Mesendoderm (in vitro differentiated cells): ENCODE measurements at regions not wholly inside any gene's neighbourhood (a gene's known extent, or its start where the extent isn't known, plus 50 kb on each side); places are given as distances from the start of the nearest gene placed in this dataset.

Experiments used
- DNase-seq: peaks from one replicate; pipeline ENCODE4 v3.0.0; 2013
- H2AK5ac ChIP-seq: 2 replicates; pipeline ENCODE4 v1.6.1; 2013; ENCODE audit warnings: low read length, inconsistent platforms
- H2BK120ac ChIP-seq: 2 replicates; pipeline ENCODE4 v1.6.1; 2013; ENCODE audit warnings: low read depth, mild to moderate bottlenecking, low read length, moderate library complexity, mixed read lengths
- H2BK15ac ChIP-seq: replicated peaks from 2 replicates; pipeline ENCODE4 v1.6.1; 2013; ENCODE audit warnings: low read depth, mild to moderate bottlenecking, moderate library complexity
- H2BK5ac ChIP-seq: 2 replicates; pipeline ENCODE4 v1.6.1; 2013; ENCODE audit warnings: low read length, inconsistent platforms
- H3K18ac ChIP-seq: 2 replicates; pipeline ENCODE4 v1.6.1; 2013; ENCODE audit warnings: mild to moderate bottlenecking, low read length, mixed read lengths
- H3K23ac ChIP-seq: one replicate; pipeline ENCODE4 v1.6.1; 2013; ENCODE audit warnings: low read length
- H3K27ac ChIP-seq: 2 replicates; pipeline ENCODE4 v1.5.1; 2013; ENCODE audit warnings: low read depth, mild to moderate bottlenecking, inconsistent platforms, low read length, moderate library complexity
- H3K27me3 ChIP-seq: 2 replicates; pipeline ENCODE4 v1.6.1; 2013; ENCODE audit warnings: low read length, control low read depth, mild to moderate bottlenecking, inconsistent platforms; ENCODE audit not compliant: insufficient read depth, poor library complexity
- H3K36me3 ChIP-seq: 2 replicates; pipeline ENCODE4 v1.6.1; 2013; ENCODE audit warnings: low read length, inconsistent platforms; ENCODE audit not compliant: control insufficient read depth, insufficient read depth
- H3K4ac ChIP-seq: one replicate; pipeline ENCODE4 v1.6.1; 2013; ENCODE audit warnings: low read depth, mild to moderate bottlenecking, low read length, moderate library complexity
- H3K4me1 ChIP-seq: 2 replicates; pipeline ENCODE4 v1.6.1; 2013; ENCODE audit warnings: low read depth, low read length, inconsistent platforms; ENCODE audit not compliant: control insufficient read depth
- H3K4me2 ChIP-seq: 2 replicates; pipeline ENCODE4 v1.6.1; 2013; ENCODE audit warnings: low read length
- H3K4me3 ChIP-seq: 2 replicates; pipeline ENCODE4 v1.5.1; 2013; ENCODE audit warnings: mild to moderate bottlenecking, low read length
- H3K56ac ChIP-seq: one replicate; pipeline ENCODE4 v1.6.1; 2013; ENCODE audit warnings: low read length
- H3K79me1 ChIP-seq: 2 replicates; pipeline ENCODE4 v1.6.1; 2013; ENCODE audit warnings: low read length, inconsistent platforms
- H3K79me2 ChIP-seq: 2 replicates; pipeline ENCODE4 v1.6.1; 2013; ENCODE audit warnings: mild to moderate bottlenecking, low read length; ENCODE audit not compliant: control insufficient read depth, insufficient read depth
- H3K9ac ChIP-seq: 2 replicates; pipeline ENCODE4 v1.6.1; 2013; ENCODE audit warnings: low read length, inconsistent platforms
- H4K5ac ChIP-seq: one replicate; pipeline ENCODE4 v1.6.1; 2013; ENCODE audit warnings: low read length
- H4K8ac ChIP-seq: one replicate; pipeline ENCODE4 v1.6.1; 2013; ENCODE audit warnings: low read depth, mild to moderate bottlenecking, control low read depth, low read length, moderate library complexity
- WGBS: extraction: QIAGEN DNeasy Blood & Tissue Kit; methylation state at CpG from one replicate; pipeline ENCODE4 v1.1.7; 2013; ENCODE audit warnings: low lambda C conversion rate, missing lambda C conversion rate; ENCODE audit not compliant: insufficient coverage; ENCODE audit errors: extremely low coverage; 5-methylcytosine and 5-hydroxymethylcytosine counted together

DNA sequence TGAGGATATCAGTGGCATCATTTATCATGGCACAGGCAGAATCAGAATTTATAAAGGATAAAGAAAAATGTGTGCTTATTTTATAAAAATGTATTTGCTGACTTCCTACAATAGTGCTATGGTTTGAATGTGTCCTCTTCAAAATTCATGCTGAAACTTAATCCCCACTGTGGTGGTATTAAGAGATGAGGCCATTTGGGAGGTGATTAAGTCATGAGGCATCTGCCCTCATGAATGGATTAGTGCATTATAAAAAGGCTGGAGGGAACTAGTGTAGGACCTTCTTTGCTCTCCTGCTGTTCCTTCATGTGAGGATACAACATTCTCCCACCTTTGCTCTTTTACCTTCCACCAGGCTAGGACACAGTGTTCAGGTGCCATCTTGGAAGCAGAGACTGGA is 212.8 kb downstream of the RFC3 start:
- Histone ChIP-seq H3K79me2 (no peaks in the 10 kb centered on the region), H3K27ac (no peak overlapping the region), H4K5ac (no peak overlapping the region), H2BK120ac (no peak overlapping the region), H3K18ac (no peak overlapping the region), H3K79me1 (no peaks in the 10 kb centered on the region), H2AK5ac (no peak overlapping the region), H3K4me2 (no peak overlapping the region), H3K4me1 (no peaks in the 10 kb centered on the region), H2BK5ac (no peak overlapping the region), H3K27me3 (no peaks in the 10 kb centered on the region), H3K56ac (no peak overlapping the region), H4K8ac (no peak overlapping the region), H3K4ac (no peak overlapping the region), H3K9ac (no peak overlapping the region), H2BK15ac (no peak overlapping the region), H3K23ac (no peak overlapping the region), H3K4me3 (no peak overlapping the region), H3K36me3 (no peaks in the 10 kb centered on the region)
- DNase-seq: no peak

DNA sequence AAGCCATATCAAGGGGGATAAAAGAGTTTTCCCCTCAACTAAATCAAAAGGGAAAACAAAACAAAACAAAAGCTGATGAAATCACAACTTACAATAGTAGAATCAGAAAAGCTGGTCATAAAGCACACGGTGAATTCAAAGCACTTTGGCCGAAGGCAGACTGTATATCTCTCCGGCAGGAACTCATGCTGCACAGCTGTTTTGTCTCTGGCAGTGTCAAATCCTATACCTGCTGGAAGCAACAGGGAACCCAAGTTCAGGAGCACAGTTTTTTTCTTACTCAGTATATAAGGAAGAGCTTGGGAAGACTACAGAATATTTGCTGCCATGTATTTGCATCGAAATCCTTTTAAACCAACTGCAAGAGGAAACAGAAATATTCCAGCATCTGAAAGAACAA is 213.7 kb downstream of the RFC3 start:
- Histone ChIP-seq H3K23ac (no peak overlapping the region), H3K4me2 (no peak overlapping the region), H3K56ac (no peak overlapping the region), H3K4me1 (no peaks in the 10 kb centered on the region), H4K5ac (no peak overlapping the region), H3K79me2 (no peaks in the 10 kb centered on the region), H3K27me3 (no peaks in the 10 kb centered on the region), H3K9ac (no peak overlapping the region), H4K8ac (no peak overlapping the region), H2BK120ac (no peak overlapping the region), H2BK5ac (no peak overlapping the region), H3K18ac (no peak overlapping the region), H2AK5ac (no peak overlapping the region), H3K4ac (no peak overlapping the region), H3K79me1 (no peaks in the 10 kb centered on the region), H3K27ac (no peak overlapping the region), H2BK15ac (no peak overlapping the region), H3K36me3 (no peaks in the 10 kb centered on the region), H3K4me3 (no peak overlapping the region)
- WGBS: no CpG with 5 or more reads among the region's 4 CpGs
- no peak for DNase-seq

DNA sequence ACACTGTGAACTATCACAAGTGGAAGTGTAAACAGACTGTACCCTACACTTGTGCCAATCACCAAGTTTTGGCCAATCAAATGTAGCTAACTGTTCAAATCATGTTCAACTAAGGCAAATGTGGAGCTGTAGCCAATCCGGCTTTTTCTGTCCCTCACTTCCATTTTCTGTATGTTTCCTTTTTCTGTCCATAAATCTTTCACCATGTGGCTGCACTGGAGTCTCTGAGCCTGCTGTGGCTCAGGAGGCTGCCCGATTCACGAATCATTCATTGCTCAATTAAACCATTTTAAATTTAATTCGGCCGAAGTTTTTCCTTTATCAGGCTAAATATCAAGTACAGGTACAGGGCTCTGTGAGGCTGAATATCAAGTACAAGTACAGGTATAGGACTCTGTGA is 216.5 kb downstream of the RFC3 start:
- H3K4ac ChIP-seq: no peak overlapping the region
- H4K5ac ChIP-seq: no peak overlapping the region
- no peaks in the 10 kb centered on the region for H3K4me1 ChIP-seq
- H3K18ac ChIP-seq: no peak overlapping the region
- no peak overlapping the region for H4K8ac ChIP-seq
- no peak overlapping the region for H3K9ac ChIP-seq
- no peak overlapping the region for H2BK5ac ChIP-seq
- H3K27me3 ChIP-seq: no peaks in the 10 kb centered on the region
- no peaks in the 10 kb centered on the region for H3K79me1 ChIP-seq
- H2BK15ac ChIP-seq: no peak overlapping the region
- no peak overlapping the region for H2AK5ac ChIP-seq
- no peak overlapping the region for H3K4me3 ChIP-seq
- WGBS: no CpG with 5 or more reads among the region's 5 CpGs
- H3K36me3 ChIP-seq: no peaks in the 10 kb centered on the region
- no peak overlapping the region for H3K4me2 ChIP-seq
- no peak overlapping the region for H3K23ac ChIP-seq
- no peak overlapping the region for H3K27ac ChIP-seq
- no peak for DNase-seq
- no peak overlapping the region for H2BK120ac ChIP-seq
- no peaks in the 10 kb centered on the region for H3K79me2 ChIP-seq
- H3K56ac ChIP-seq: no peak overlapping the region

DNA sequence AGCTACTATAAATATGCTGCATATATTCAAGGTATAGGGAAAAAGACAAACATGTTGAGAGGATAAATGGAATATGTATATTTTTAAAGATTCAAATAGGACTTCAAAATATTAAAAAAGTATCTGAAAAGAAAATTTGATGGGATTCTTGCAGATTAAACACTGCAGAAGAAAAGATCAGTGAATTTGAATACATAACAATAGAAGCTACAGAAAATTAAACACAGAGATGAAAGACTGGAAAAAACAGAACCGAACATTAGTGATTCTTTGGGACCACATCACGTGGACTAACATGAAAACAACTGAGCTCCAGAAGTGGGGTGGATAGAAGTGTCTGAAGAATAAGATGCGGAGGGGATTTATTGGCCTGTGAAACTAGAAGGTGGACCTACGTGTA is 217.2 kb downstream of the RFC3 start:
- Histone ChIP-seq H3K4ac (no peak overlapping the region), H3K18ac (no peak overlapping the region), H4K5ac (no peak overlapping the region), H3K79me2 (no peaks in the 10 kb centered on the region), H2BK120ac (no peak overlapping the region), H3K9ac (no peak overlapping the region), H3K56ac (no peak overlapping the region), H3K4me1 (no peaks in the 10 kb centered on the region), H3K27me3 (no peaks in the 10 kb centered on the region), H4K8ac (no peak overlapping the region), H3K23ac (no peak overlapping the region), H3K79me1 (no peaks in the 10 kb centered on the region), H3K36me3 (no peaks in the 10 kb centered on the region), H3K4me2 (no peak overlapping the region), H2AK5ac (no peak overlapping the region), H2BK5ac (no peak overlapping the region), H2BK15ac (no peak overlapping the region), H3K4me3 (no peak overlapping the region), H3K27ac (no peak overlapping the region)
- no CpG with 5 or more reads among the region's 4 CpGs for WGBS
- DNase-seq: no peak

DNA sequence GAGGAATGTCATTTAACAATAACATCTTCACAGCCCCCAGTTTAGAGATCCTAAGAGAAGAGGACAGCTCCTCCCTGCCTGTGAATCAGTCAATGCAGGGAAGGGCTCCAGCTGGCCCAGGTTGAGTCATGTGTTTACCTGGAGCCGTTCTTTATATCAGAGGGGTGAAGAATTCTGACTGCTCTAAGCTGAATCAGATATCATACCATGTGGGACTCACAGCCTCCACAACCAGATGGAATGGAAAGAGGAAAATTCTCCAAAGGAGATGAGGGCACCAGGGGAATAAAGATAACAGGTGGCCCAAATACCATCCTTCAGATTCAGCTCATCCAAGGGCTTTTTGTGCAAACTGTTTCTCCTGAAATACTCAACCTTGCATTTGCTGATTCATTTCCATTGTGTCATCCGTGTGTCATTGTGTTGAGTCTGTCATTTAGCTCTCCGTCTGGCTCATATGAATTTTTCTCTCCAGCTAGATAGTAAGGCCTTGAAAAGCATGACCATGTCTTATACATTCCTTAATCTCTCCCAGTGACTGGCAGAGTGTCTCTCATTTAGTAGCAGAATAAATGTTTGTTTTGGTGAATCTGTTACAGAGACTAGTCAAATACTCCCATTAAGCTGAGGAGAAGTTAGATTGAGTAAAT is 217.9 kb downstream of the RFC3 start:
- H3K27me3 ChIP-seq: no peaks in the 10 kb centered on the region
- no peak overlapping the region for H2AK5ac ChIP-seq
- H3K4me2 ChIP-seq: no peak overlapping the region
- no peak overlapping the region for H3K9ac ChIP-seq
- no peak overlapping the region for H2BK5ac ChIP-seq
- no peak overlapping the region for H3K27ac ChIP-seq
- H3K36me3 ChIP-seq: no peaks in the 10 kb centered on the region
- DNase-seq: no peak
- no peak overlapping the region for H3K4ac ChIP-seq
- H3K18ac ChIP-seq: no peak overlapping the region
- H4K5ac ChIP-seq: no peak overlapping the region
- H2BK120ac ChIP-seq: no peak overlapping the region
- no peaks in the 10 kb centered on the region for H3K79me1 ChIP-seq
- H3K23ac ChIP-seq: no peak overlapping the region
- WGBS: no CpG with 5 or more reads among the region's 3 CpGs
- H2BK15ac ChIP-seq: no peak overlapping the region
- no peak overlapping the region for H3K4me3 ChIP-seq
- H3K79me2 ChIP-seq: no peaks in the 10 kb centered on the region
- H4K8ac ChIP-seq: no peak overlapping the region
- H3K4me1 ChIP-seq: no peaks in the 10 kb centered on the region
- H3K56ac ChIP-seq: no peak overlapping the region
